ENCODE measurements at regions not wholly inside any gene's neighbourhood (a gene's known extent, or its start where the extent isn't known, plus 50 kb on each side); places are given as distances from the start of the nearest gene placed in this dataset.

DNA sequence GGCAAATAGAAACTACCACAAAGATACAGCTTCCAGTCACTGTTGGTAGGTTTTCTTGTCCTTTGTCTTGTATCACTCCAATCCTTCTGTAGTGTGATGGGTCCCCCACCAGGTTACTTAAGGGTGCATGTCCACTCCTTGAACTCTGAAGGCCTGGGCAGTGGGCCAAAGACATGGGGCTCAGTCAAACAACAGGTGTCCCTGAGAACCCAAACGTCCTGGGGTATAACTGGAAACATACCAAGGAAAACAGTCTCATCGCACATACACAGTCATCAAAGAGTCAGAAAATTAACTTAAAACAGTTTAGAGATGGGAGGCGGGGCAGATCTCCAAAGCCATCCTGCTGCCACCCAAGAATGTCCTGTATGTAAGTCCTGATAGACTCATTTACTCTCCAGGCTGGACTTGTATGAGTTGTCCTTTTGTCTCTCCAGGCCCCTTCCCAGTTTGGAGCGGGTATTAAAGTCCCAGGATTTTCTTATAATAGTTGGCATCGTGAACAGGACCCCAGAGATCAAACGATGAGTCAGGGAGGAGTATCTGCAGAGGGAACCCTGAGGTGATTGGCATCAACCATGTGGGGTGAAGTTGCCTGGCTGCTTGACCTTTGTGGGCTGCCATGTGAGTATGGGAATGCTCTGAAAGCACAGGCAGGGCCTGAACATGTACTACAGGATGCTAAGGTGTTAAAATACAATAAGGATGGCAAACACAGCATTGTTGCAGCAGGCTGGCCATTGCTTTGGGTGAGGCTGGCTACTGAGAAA is 613.2 kb upstream of the KLF12 start:
- TF ChIP-seq TAF1 (IDR thresholded peaks at IDR 0.05; ENCODE audit: low read depth) (no peak), REST (IDR thresholded peaks at IDR 0.05; ENCODE audit: low read depth) (no peak), EGR1 (IDR thresholded peaks at IDR 0.05) (no peak), TCF12 (IDR thresholded peaks at IDR 0.05; ENCODE audit: low read depth) (no peak), RAD21 (IDR thresholded peaks at IDR 0.05; ENCODE audit: low read depth) (no peak), CEBPB (IDR thresholded peaks at IDR 0.05) (no peak), TEAD4 (IDR thresholded peaks at IDR 0.05) (no peak), YY1 (IDR thresholded peaks at IDR 0.05; ENCODE audit: low read depth) (no peak), NFIC (IDR thresholded peaks at IDR 0.05) (no peak), EP300 (IDR thresholded peaks at IDR 0.05; ENCODE audit: borderline replicate concordance) (no peak), CREB1 (IDR thresholded peaks at IDR 0.05; ENCODE audit: low read depth) (no peak), ZBTB7A (IDR thresholded peaks at IDR 0.05; ENCODE audit: low read depth) (no peak)
- TF ChIP-seq, protein P1, sequence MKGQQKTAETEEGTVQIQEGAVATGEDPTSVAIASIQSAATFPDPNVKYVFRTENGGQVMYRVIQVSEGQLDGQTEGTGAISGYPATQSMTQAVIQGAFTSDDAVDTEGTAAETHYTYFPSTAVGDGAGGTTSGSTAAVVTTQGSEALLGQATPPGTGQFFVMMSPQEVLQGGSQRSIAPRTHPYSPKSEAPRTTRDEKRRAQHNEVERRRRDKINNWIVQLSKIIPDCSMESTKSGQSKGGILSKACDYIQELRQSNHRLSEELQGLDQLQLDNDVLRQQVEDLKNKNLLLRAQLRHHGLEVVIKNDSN (IDR thresholded peaks at IDR 0.05) = no peak

DNA sequence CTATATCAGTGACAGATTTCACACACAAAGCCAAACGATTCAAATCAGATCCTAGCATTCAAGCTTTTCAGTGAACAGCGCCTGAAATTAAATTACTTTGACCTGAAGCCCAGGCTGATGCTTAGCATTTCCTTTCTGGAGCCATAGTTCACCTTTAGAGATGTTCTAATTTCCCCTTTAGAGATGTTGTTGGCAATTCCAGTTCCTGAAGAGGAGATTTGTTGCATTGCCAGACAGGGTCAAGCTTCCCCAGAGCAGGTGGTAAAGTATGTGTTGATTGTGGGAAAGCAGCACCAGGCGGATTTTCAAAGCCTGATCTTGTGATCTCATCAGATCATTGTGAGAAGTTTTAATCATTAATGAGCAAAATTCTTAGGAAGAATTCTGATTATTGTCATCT is 609.8 kb upstream of the KLF12 start:
- TF ChIP-seq REST (IDR thresholded peaks at IDR 0.05; ENCODE audit: low read depth) = no peak
- TF ChIP-seq ZBTB7A (IDR thresholded peaks at IDR 0.05; ENCODE audit: low read depth) = no peak
- TF ChIP-seq EGR1 (IDR thresholded peaks at IDR 0.05) = no peak
- TF ChIP-seq, protein P1 (IDR thresholded peaks at IDR 0.05) = no peak
- no peak for TF ChIP-seq RAD21 (IDR thresholded peaks at IDR 0.05; ENCODE audit: low read depth)
- no peak for TF ChIP-seq CREB1 (IDR thresholded peaks at IDR 0.05; ENCODE audit: low read depth)
- TF ChIP-seq CEBPB (IDR thresholded peaks at IDR 0.05) = no peak
- TF ChIP-seq TAF1 (IDR thresholded peaks at IDR 0.05; ENCODE audit: low read depth) = no peak
- TF ChIP-seq EP300 (IDR thresholded peaks at IDR 0.05; ENCODE audit: borderline replicate concordance) = no peak
- no peak for TF ChIP-seq FOXM1 (IDR thresholded peaks at IDR 0.05; ENCODE audit: borderline replicate concordance, low read depth)

DNA sequence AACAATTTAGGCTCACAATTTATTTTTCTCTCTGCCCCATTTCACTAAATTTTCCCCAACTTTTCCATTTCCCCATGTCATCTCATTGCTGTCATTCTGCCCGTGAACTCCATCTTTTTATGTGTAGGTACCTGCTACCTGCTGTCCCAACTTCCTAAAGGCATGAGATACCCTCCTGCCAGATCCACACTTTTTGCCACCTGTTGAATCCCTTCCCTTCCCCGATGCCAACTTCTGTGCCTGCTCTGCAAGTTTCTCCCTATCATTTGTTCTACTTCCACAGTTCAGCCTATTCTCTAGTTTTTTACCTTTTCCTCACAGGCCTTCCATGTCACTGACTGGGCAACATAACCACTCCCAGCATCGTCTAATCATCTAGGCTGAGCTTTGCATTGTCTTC is 607.5 kb upstream of the KLF12 start:
- TF ChIP-seq TAF1 (IDR thresholded peaks at IDR 0.05; ENCODE audit: low read depth) (no peak), TEAD4 (IDR thresholded peaks at IDR 0.05) (no peak), EGR1 (IDR thresholded peaks at IDR 0.05) (no peak), YY1 (IDR thresholded peaks at IDR 0.05; ENCODE audit: low read depth) (no peak), EP300 (IDR thresholded peaks at IDR 0.05; ENCODE audit: borderline replicate concordance) (no peak), CEBPB (IDR thresholded peaks at IDR 0.05) (no peak), NFIC (IDR thresholded peaks at IDR 0.05) (no peak), ZBTB7A (IDR thresholded peaks at IDR 0.05; ENCODE audit: low read depth) (no peak), MAX (IDR thresholded peaks at IDR 0.05) (no peak), REST (IDR thresholded peaks at IDR 0.05; ENCODE audit: low read depth) (no peak), CREB1 (IDR thresholded peaks at IDR 0.05; ENCODE audit: low read depth) (no peak)

DNA sequence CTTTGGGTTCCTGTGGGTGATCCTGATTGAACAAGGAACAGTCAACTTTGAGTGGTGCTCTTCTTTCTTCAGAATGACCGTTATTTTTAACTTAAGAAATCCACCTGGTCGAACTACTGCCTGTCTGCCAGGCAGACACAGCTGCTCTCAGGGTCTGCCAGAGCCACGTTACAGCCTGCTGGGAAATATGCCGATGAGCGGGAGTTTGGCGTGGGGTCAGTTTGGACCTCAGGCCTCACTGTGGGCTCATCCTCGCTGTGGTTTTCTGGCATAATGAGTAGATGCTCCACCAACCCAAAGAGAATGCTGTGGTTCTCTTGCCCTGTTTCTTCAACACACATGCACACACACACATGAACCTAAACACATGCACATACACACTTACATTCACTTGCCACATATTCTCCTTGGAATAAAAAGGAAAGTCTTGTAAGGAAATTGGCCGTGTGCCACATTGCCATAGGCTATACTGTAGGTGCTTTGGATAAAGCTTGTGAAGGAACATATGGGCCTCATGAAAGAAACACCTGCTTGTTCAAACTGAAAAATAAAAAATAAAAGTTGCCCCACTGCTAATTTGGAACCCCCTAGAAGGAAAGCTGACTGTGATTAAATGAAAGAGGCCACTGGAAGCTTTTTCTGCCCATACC is 598.7 kb upstream of the KLF12 start:
- no peak for TF ChIP-seq EGR1 (IDR thresholded peaks at IDR 0.05)
- TF ChIP-seq REST (IDR thresholded peaks at IDR 0.05; ENCODE audit: low read depth) = no peak
- TF ChIP-seq CEBPB (IDR thresholded peaks at IDR 0.05) = no peak
- TF ChIP-seq TAF1 (IDR thresholded peaks at IDR 0.05; ENCODE audit: low read depth) = no peak
- no peak for TF ChIP-seq ZBTB7A (IDR thresholded peaks at IDR 0.05; ENCODE audit: low read depth)
- TF ChIP-seq, protein P1 (IDR thresholded peaks at IDR 0.05) = no peak
- no peak for TF ChIP-seq EP300 (IDR thresholded peaks at IDR 0.05; ENCODE audit: borderline replicate concordance)
- TF ChIP-seq CREB1 (IDR thresholded peaks at IDR 0.05; ENCODE audit: low read depth) = no peak
- TF ChIP-seq MAX (IDR thresholded peaks at IDR 0.05) = no peak
- TF ChIP-seq FOXM1 (IDR thresholded peaks at IDR 0.05; ENCODE audit: borderline replicate concordance, low read depth) = no peak
- TF ChIP-seq NFIC (IDR thresholded peaks at IDR 0.05) = no peak
- no peak for TF ChIP-seq TCF12 (IDR thresholded peaks at IDR 0.05; ENCODE audit: low read depth)
- TF ChIP-seq TEAD4 (IDR thresholded peaks at IDR 0.05) = no peak
- no peak for TF ChIP-seq YY1 (IDR thresholded peaks at IDR 0.05; ENCODE audit: low read depth)
- TF ChIP-seq RAD21 (IDR thresholded peaks at IDR 0.05; ENCODE audit: low read depth) = no peak

Data from Ishikawa (cell line).